SK-N-SH (cell line): ENCODE measurements at regions not wholly inside any gene's neighbourhood (a gene's known extent, or its start where the extent isn't known, plus 50 kb on each side); places are given as distances from the start of the nearest gene placed in this dataset.

ENCODE experiments used
- CTCF ChIA-PET: fragments of 300-600, 350-600 bp; formaldehyde crosslinking; extraction: SDS; loops from one replicate; lab custom pipeline; 2021; lab: Yijun Ruan, JAX
- POLR2A ChIA-PET: fragments of 350-600 bp; sonication (Branson Sonifier 250); formaldehyde crosslinking; extraction: SDS; loops from one replicate; lab custom pipeline; 2020; ENCODE audit warnings: antibody characterized with exemption, inconsistent platforms; lab: Yijun Ruan, JAX
- DNase-seq: peaks from one replicate; pipeline ENCODE4 v3.0.0; 2012
- H2AFZ ChIP-seq: fragments of 200-600 bp; sonication (generic); 2 replicates; pipeline ENCODE4 v1.8.1; 2016; ENCODE audit warnings: antibody characterized with exemption, mild to moderate bottlenecking, low read depth
- H3F3A ChIP-seq: fragments of 200-600 bp; sonication (generic); replicated peaks from 2 replicates; pipeline ENCODE3; 2016; ENCODE audit warnings: antibody characterized with exemption, mild to moderate bottlenecking; ENCODE audit not compliant: insufficient read depth
- H3K27ac ChIP-seq, 2 experiments: fragments of 200-500 bp in 1 of 2; fragments of 200-600 bp in 1 of 2; sonication (Bioruptor generic) in 1 of 2; sonication (generic), shearing (Covaris generic) in 1 of 2; 2 replicates each; pipeline versions ENCODE4 v1.5.1 to v1.6.1; 2014 to 2016; ENCODE audit warnings: low read depth in 2 of 2, inconsistent platforms in 1 of 2, low read length in 1 of 2, mild to moderate bottlenecking in 1 of 2, mixed read lengths in 1 of 2
- H3K27me3 ChIP-seq: fragments of 200-600 bp; sonication (generic), shearing (Covaris generic); 2 replicates; pipeline ENCODE4 v1.6.1; 2016; ENCODE audit warnings: mixed run types; ENCODE audit not compliant: insufficient read depth
- H3K36me3 ChIP-seq, 2 experiments: fragments of 200-500 bp in 1 of 2; fragments of 200-600 bp in 1 of 2; sonication (Bioruptor generic) in 1 of 2; sonication (generic) in 1 of 2; replicated peaks in 1 of 2; 2 replicates each; pipeline versions ENCODE3 to v1.5.1; 2014 to 2016; ENCODE audit warnings: low read length in 1 of 2, mild to moderate bottlenecking in 1 of 2; ENCODE audit not compliant: insufficient read depth in 2 of 2, control insufficient read depth in 1 of 2
- H3K4me1 ChIP-seq, 2 experiments: fragments of 200-500 bp in 1 of 2; fragments of 200-600 bp in 1 of 2; sonication (Bioruptor generic) in 1 of 2; sonication (generic), shearing (Covaris generic) in 1 of 2; 2 replicates each; pipeline versions ENCODE4 v1.5.1 to v1.6.1; 2014 to 2016; ENCODE audit warnings: low read depth in 1 of 2, low read length in 1 of 2, mixed run types in 1 of 2; ENCODE audit not compliant: insufficient read depth in 2 of 2, control insufficient read depth in 1 of 2
- H3K4me2 ChIP-seq: fragments of 200-600 bp; sonication (generic), shearing (Covaris generic); 2 replicates; pipeline ENCODE4 v1.6.1; 2017; ENCODE audit warnings: mixed run types
- H3K4me3 ChIP-seq, 2 experiments: fragments of 200-500 bp in 1 of 2; fragments of 200-600 bp in 1 of 2; sonication (Bioruptor generic) in 1 of 2; sonication (generic), shearing (Covaris generic) in 1 of 2; 2 replicates each; pipeline versions ENCODE4 v1.5.1 to v1.8.1; 2014 to 2016; ENCODE audit warnings: low read depth in 2 of 2, inconsistent platforms in 1 of 2, low read length in 1 of 2, mild to moderate bottlenecking in 1 of 2, mixed read lengths in 1 of 2, moderate library complexity in 1 of 2
- H3K79me2 ChIP-seq: fragments of 200-600 bp; sonication (generic); 2 replicates; pipeline ENCODE4 v1.8.1; 2017; ENCODE audit warnings: mild to moderate bottlenecking; ENCODE audit not compliant: insufficient read depth
- H3K9ac ChIP-seq: fragments of 200-600 bp; sonication (generic); 2 replicates; pipeline ENCODE4 v1.6.1; 2017; ENCODE audit warnings: mixed run types
- H3K9me2 ChIP-seq: fragments of 200-600 bp; sonication (generic); 2 replicates; pipeline ENCODE4 v1.6.1; 2017; ENCODE audit warnings: mixed run types
- H3K9me3 ChIP-seq: fragments of 200-600 bp; sonication (generic); 2 replicates; pipeline ENCODE4 v1.6.1; 2017; ENCODE audit warnings: mixed run types, mild to moderate bottlenecking, moderate library complexity
- H4K20me1 ChIP-seq: fragments of 200-600 bp; sonication (generic); 2 replicates; pipeline ENCODE4 v1.6.1; 2017; ENCODE audit warnings: mild to moderate bottlenecking, mixed run types; ENCODE audit not compliant: insufficient read depth
- CHD2 ChIP-seq: fragments of 150-350 bp; IDR thresholded peaks from 2 replicates; pipeline ENCODE4 v1.6.1; 2018; ENCODE audit warnings: low read length; ENCODE audit not compliant: partially characterized antibody
- CTCF ChIP-seq: fragments of 200-600 bp; sonication (generic); IDR thresholded peaks from 2 replicates; pipeline ENCODE4 v1.6.1; 2017; ENCODE audit warnings: antibody characterized with exemption, mild to moderate bottlenecking, moderate library complexity
- ELF1 ChIP-seq: IDR thresholded peaks from 2 replicates; pipeline ENCODE4 v1.4.0; 2012
- EZH2phosphoT487 ChIP-seq: fragments of 200-600 bp; sonication (generic); IDR thresholded peaks from 2 replicates; pipeline ENCODE4 v1.6.1; 2017; ENCODE audit warnings: low read depth, mixed run types, mild to moderate bottlenecking, antibody characterized with exemption, moderate library complexity, borderline replicate concordance
- GABPA ChIP-seq: IDR thresholded peaks from 2 replicates; pipeline ENCODE4 v1.4.0; 2012; ENCODE audit warnings: low read depth, mild to moderate bottlenecking
- GATA2 ChIP-seq: sonication (generic); formaldehyde crosslinking; IDR thresholded peaks from 2 replicates; pipeline ENCODE4 v1.5.0; 2020; ENCODE audit warnings: mild to moderate bottlenecking, missing genetic modification reagents
- MAX ChIP-seq: IDR thresholded peaks from 2 replicates; pipeline ENCODE4 v1.4.0; 2012; ENCODE audit warnings: low read depth
- MEF2A ChIP-seq: IDR thresholded peaks from 2 replicates; pipeline ENCODE4 v1.4.0; 2012; ENCODE audit warnings: low read depth, borderline replicate concordance
- NFIC ChIP-seq: IDR thresholded peaks from 2 replicates; pipeline ENCODE4 v1.4.0; 2012; ENCODE audit warnings: borderline replicate concordance
- NRF1 ChIP-seq: IDR thresholded peaks from 2 replicates; pipeline ENCODE4 v1.6.1; 2012; ENCODE audit warnings: low read depth, mild to moderate bottlenecking, low read length
- POLR2AphosphoS5 ChIP-seq: IDR thresholded peaks from 2 replicates; pipeline ENCODE4 v1.6.1; 2012; ENCODE audit warnings: low read depth, low read length
- SMC3 ChIP-seq: IDR thresholded peaks from 2 replicates; pipeline ENCODE4 v1.6.1; 2012; ENCODE audit warnings: low read depth, low read length, improper control_type of control experiment
- TAF1 ChIP-seq: IDR thresholded peaks from 2 replicates; pipeline ENCODE4 v1.6.1; 2012; ENCODE audit warnings: low read depth, mild to moderate bottlenecking, low read length, moderate library complexity, borderline replicate concordance
- TEAD4 ChIP-seq: IDR thresholded peaks from 2 replicates; pipeline ENCODE4 v1.4.0; 2012; ENCODE audit warnings: mild to moderate bottlenecking, borderline replicate concordance; ENCODE audit not compliant: insufficient read depth
- USF1 ChIP-seq: IDR thresholded peaks from 2 replicates; pipeline ENCODE4 v1.4.0; 2012; ENCODE audit warnings: low read depth, borderline replicate concordance
- YY1 ChIP-seq: IDR thresholded peaks from 2 replicates; pipeline ENCODE4 v1.4.0; 2012; ENCODE audit warnings: low read depth, mild to moderate bottlenecking
- ZBTB33 ChIP-seq: IDR thresholded peaks from 2 replicates; pipeline ENCODE4 v1.4.0; 2012; ENCODE audit warnings: low read depth, borderline replicate concordance
- WGBS: methylation state at CpG from one replicate; pipeline ENCODE4 v1.1.6; 2017; ENCODE audit warnings: low lambda C conversion rate; 5-methylcytosine and 5-hydroxymethylcytosine counted together

GRCh38 chr1:245015031-245015430 lies 139.8 kb upstream of the KIF26B start:
- Histone ChIP-seq H3K36me3 (no peaks in the 10 kb centered on the region), H3K79me2 (no peaks in the 10 kb centered on the region)
- no peak for DNase-seq
- CTCF ChIA-PET: interaction anchor here (0.9 kb wide), 1 partner anchor 28 kb away, joined by 3 read pairs; no protein-coding TSS in a partner anchor
- TF ChIP-seq GATA2 (CRISPR knock-in tag) (no peak), TEAD4 (no peak), CTCF (no peak), ZBTB33 (no peak), YY1 (no peak), POLR2AphosphoS5 (no peak), USF1 (no peak), ELF1 (no peak), NRF1 (no peak), CHD2 (no peak), MAX (no peak), GABPA (no peak), TAF1 (no peak), SMC3 (no peak), EZH2phosphoT487 (no peak), MEF2A (no peak), NFIC (no peak)
- TF ChIP-seq, all 33 proteins: peak for 0
- H3K4me2 ChIP-seq: no peak overlapping the region
- POLR2A ChIA-PET: no interaction called here
- no peak overlapping the region for H3K4me3 ChIP-seq
- H3K4me1 ChIP-seq: peaks cover 0 to 7% of the 10 kb centered on the region in 2 experiments; a peak in 1 of 4 replicates
- H2AFZ ChIP-seq: no peak overlapping the region
- H3K9ac ChIP-seq: no peak overlapping the region
- H3K9me3 ChIP-seq: no peaks in the 10 kb centered on the region
- no peak overlapping the region for H3K27ac ChIP-seq
- H4K20me1 ChIP-seq: no peaks in the 10 kb centered on the region
- WGBS: 91% methylated on average over 3 of the region's 3 CpGs
- H3K9me2 ChIP-seq: no peaks in the 10 kb centered on the region
- no peaks in the 10 kb centered on the region for H3F3A ChIP-seq
- H3K27me3 ChIP-seq: no peaks in the 10 kb centered on the region
